Common myeloid progenitor, CD34-positive (primary cell): ENCODE measurements at regions not wholly inside any gene's neighbourhood (a gene's known extent, or its start where the extent isn't known, plus 50 kb on each side); places are given as distances from the start of the nearest gene placed in this dataset.

ENCODE experiments used
- CTCF ChIA-PET: fragments of 350-600 bp; sonication (Branson Sonifier 250); formaldehyde crosslinking; loops from one replicate; lab custom pipeline; 2021; ENCODE audit warnings: antibody characterized with exemption; lab: Charles Lee
- POLR2A ChIA-PET: fragments of 350-600 bp; sonication (Branson Sonifier 250); formaldehyde crosslinking; loops from one replicate; lab custom pipeline; 2021; ENCODE audit warnings: antibody characterized with exemption; lab: Charles Lee
- DNase-seq, 3 donors: peaks; one replicate each; pipeline versions ENCODE4 v3.0.0 to v3.0.0-alpha.2; 2013
- H3K27ac ChIP-seq, 2 experiments: 1 replicate in 1 of 2; 2 replicates in 1 of 2; pipeline ENCODE4 v1.7.0; 2013; ENCODE audit warnings: inconsistent platforms in 2 of 2, low read length in 2 of 2, mild to moderate bottlenecking in 2 of 2, low read depth in 1 of 2, moderate library complexity in 1 of 2; ENCODE audit not compliant: severe bottlenecking in 2 of 2, insufficient read depth in 1 of 2, poor library complexity in 1 of 2
- H3K27me3 ChIP-seq, 5 experiments: replicated peaks in 2 of 5; 1 replicate in 3 of 5; 2 replicates in 2 of 5; pipeline versions ENCODE4 v1.6.1 to v1.7.0; 2013; ENCODE audit warnings: low read length in 4 of 5, mild to moderate bottlenecking in 2 of 5, moderate library complexity in 2 of 5, inconsistent platforms in 1 of 5; ENCODE audit not compliant: insufficient read depth in 5 of 5, control insufficient read depth in 4 of 5
- H3K36me3 ChIP-seq, 4 experiments: 1 replicate in 2 of 4; 2 replicates in 2 of 4; pipeline versions ENCODE4 v1.6.1 to v1.7.0; 2013; ENCODE audit warnings: low read length in 3 of 4, control low read depth in 1 of 4, mild to moderate bottlenecking in 1 of 4; ENCODE audit not compliant: control insufficient read depth in 4 of 4, insufficient read depth in 4 of 4
- H3K4me1 ChIP-seq, 4 experiments: 1 replicate in 3 of 4; 2 replicates in 1 of 4; pipeline versions ENCODE4 v1.6.1 to v1.7.1; 2013; ENCODE audit warnings: low read length in 3 of 4, mild to moderate bottlenecking in 3 of 4, control low read depth in 1 of 4, inconsistent platforms in 1 of 4, moderate library complexity in 1 of 4; ENCODE audit not compliant: control insufficient read depth in 4 of 4, insufficient read depth in 4 of 4; ENCODE audit errors: control extremely low read depth in 1 of 4
- H3K4me3 ChIP-seq, 7 experiments: 1 replicate in 4 of 7; 2 replicates in 3 of 7; pipeline versions ENCODE4 v1.5.1 to v1.7.0; 2013; ENCODE audit warnings: mild to moderate bottlenecking in 7 of 7, low read length in 6 of 7, moderate library complexity in 6 of 7, inconsistent platforms in 2 of 7, low read depth in 2 of 7, control low read depth in 1 of 7; ENCODE audit not compliant: insufficient read depth in 4 of 7, control insufficient read depth in 1 of 7; ENCODE audit errors: extremely low read depth in 1 of 7
- H3K9me3 ChIP-seq, 5 experiments: 1 replicate in 4 of 5; 2 replicates in 1 of 5; pipeline versions ENCODE4 v1.6.1 to v1.7.1; 2013; ENCODE audit warnings: low read length in 4 of 5, mild to moderate bottlenecking in 2 of 5, inconsistent platforms in 1 of 5, low read depth in 1 of 5, moderate library complexity in 1 of 5; ENCODE audit not compliant: control insufficient read depth in 4 of 5, insufficient read depth in 2 of 5; ENCODE audit errors: control extremely low read depth in 1 of 5
- WGBS: methylation state at CpG from one replicate; pipeline ENCODE4 v1.1.5; 2013; ENCODE audit not compliant: insufficient coverage; 5-methylcytosine and 5-hydroxymethylcytosine counted together

- POLR2A ChIA-PET: no interaction called here
- H3K4me1 ChIP-seq: no peaks in the 10 kb centered on the region
Measured at GRCh38 chr21:31571879-31572278, 87.6 kb upstream of the SOD1 start.

GRCh38 chr21:31570824-31571566, 88.5 kb upstream of the SOD1 start:
- no peaks in the 10 kb centered on the region for H3K4me1 ChIP-seq
- no peaks in the 10 kb centered on the region for H3K36me3 ChIP-seq
- H3K9me3 ChIP-seq: peaks cover 0 to 10% (median 0%) of the 10 kb centered on the region in 5 experiments
- no peak overlapping the region for H3K27ac ChIP-seq
- no peak for DNase-seq
- H3K27me3 ChIP-seq: no peaks in the 10 kb centered on the region
- H3K4me3 ChIP-seq: no peak overlapping the region
- POLR2A ChIA-PET: no interaction called here
- CTCF ChIA-PET: interaction anchor here (2.5 kb wide), 1 partner anchor 10 kb away, joined by 9 read pairs; no protein-coding TSS in a partner anchor
- WGBS: 96% methylated on average over 6 of the region's 8 CpGs

More at GRCh38 chr21:31571879-31572278, 87.6 kb upstream of the SOD1 start:
- peaks cover 0 to 10% (median 0%) of the 10 kb centered on the region in 5 experiments for H3K9me3 ChIP-seq
- H3K36me3 ChIP-seq: no peaks in the 10 kb centered on the region
- no peaks in the 10 kb centered on the region for H3K27me3 ChIP-seq
- no peak overlapping the region for H3K27ac ChIP-seq
- DNase-seq: no peak
- CTCF ChIA-PET: interaction anchor here (2.5 kb wide), 1 partner anchor 9 kb away, joined by 9 read pairs; no protein-coding TSS in a partner anchor
- 92% methylated on average over 2 of the region's 4 CpGs for WGBS
- H3K4me3 ChIP-seq: no peak overlapping the region

DNA sequence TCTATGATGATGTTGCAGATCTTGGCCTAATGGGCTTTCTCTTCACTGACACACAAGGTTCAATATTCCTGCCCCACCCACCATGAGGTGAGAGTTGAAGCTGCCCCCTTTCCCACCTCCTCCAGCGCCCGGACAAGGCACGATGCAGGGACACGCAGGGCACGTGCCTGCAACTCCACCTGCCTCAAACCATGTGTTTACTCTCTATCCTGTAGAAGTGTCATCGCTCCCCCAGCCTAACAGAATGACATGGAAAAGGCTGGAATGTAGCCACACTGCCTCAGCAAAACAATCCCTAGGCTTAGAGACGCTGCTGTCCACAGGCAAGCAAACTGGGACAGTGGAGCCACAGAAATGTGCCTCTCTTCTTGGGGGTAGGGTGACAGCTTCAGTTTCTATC, 92.9 kb upstream of the SOD1 start:
- Histone ChIP-seq H3K36me3 (no peaks in the 10 kb centered on the region), H3K27me3 (no peaks in the 10 kb centered on the region), H3K9me3 (no peaks in the 10 kb centered on the region), H3K4me1 (no peaks in the 10 kb centered on the region), H3K4me3 (no peak overlapping the region), H3K27ac (no peak overlapping the region)
- ChIA-PET POLR2A (interaction anchor here (0.6 kb wide), 1 partner anchor 226 kb away, joined by 3 read pairs; no protein-coding TSS in a partner anchor), CTCF (interaction anchor here (0.6 to 1.4 kb wide), 2 partner anchors 14 to 368 kb away, joined by 3 to 4 read pairs; no protein-coding TSS in a partner anchor)
- no peak for DNase-seq
- WGBS: 98% methylated on average over 7 of the region's 7 CpGs

GRCh38 chr21:31566064-31566463, 93.4 kb upstream of the SOD1 start:
- no peaks in the 10 kb centered on the region for H3K9me3 ChIP-seq
- H3K27ac ChIP-seq: no peak overlapping the region
- no peaks in the 10 kb centered on the region for H3K36me3 ChIP-seq
- DNase-seq: no peak
- H3K4me3 ChIP-seq: no peak overlapping the region
- CTCF ChIA-PET: interaction anchor here (1.4 kb wide), 1 partner anchor 14 kb away, joined by 3 read pairs; no protein-coding TSS in a partner anchor
- H3K4me1 ChIP-seq: no peaks in the 10 kb centered on the region
- H3K27me3 ChIP-seq: no peaks in the 10 kb centered on the region
- POLR2A ChIA-PET: interaction anchor here (0.6 kb wide), 1 partner anchor 226 kb away, joined by 3 read pairs; no protein-coding TSS in a partner anchor

DNA sequence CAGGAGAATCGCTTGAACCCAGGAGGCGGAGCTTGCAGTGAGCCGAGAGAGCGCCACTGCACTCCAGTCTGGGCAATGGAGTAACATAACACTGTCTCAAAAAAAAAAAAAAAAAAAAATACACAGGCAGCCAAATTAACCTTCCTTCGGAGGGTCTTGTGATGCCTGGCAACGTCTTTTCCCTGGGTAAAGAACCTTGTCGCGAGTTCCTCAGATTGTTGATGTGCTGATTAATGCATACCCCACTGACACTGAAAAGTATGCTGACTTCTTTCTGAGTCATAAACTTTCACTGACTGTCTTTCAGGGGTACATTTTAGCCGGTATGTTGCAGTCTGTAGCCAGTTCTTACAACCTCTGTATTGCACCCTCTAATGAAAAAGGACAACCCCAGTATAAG, 95.1 kb upstream of the SOD1 start:
- DNase-seq: no peak
- no peaks in the 10 kb centered on the region for H3K27me3 ChIP-seq
- CTCF ChIA-PET: no interaction called here
- H3K4me1 ChIP-seq: peaks cover 0 to 7% (median 6%) of the 10 kb centered on the region in 4 experiments
- POLR2A ChIA-PET: no interaction called here
- H3K4me3 ChIP-seq: no peak overlapping the region
- H3K36me3 ChIP-seq: no peaks in the 10 kb centered on the region
- whole genome bisulfite sequencing: 85% methylated on average over 4 of the region's 9 CpGs
- no peak overlapping the region for H3K27ac ChIP-seq
- H3K9me3 ChIP-seq: no peaks in the 10 kb centered on the region

DNA sequence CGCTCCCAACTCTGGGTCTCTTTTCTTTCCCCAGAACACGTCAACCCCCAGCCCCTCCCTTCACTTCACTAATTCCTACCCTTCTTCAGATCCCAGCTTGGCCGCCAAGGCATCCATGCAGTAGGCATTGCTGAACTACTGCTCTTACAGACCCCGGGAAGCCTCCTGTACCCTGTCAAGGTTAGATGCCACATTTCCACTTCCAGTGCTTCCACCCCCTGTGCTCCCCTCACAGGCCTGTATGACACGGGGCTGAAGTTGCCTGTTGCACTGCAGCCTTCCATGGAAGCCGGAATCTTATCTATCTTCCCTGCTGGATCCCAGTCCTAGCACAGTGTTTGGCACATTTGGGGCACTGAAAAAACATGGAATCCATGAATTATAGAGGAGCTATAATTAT, 99.0 kb upstream of the SOD1 start:
- no peaks in the 10 kb centered on the region for H3K9me3 ChIP-seq
- no peak for DNase-seq
- POLR2A ChIA-PET: no interaction called here
- H3K27me3 ChIP-seq: peaks cover 0 to 30% (median 12%) of the 10 kb centered on the region in 5 experiments
- CTCF ChIA-PET: interaction anchor here (1.7 to 2.5 kb wide), 2 partner anchors 20 to 358 kb away, joined by 7 to 16 read pairs; no protein-coding TSS in a partner anchor
- no peaks in the 10 kb centered on the region for H3K36me3 ChIP-seq
- H3K4me1 ChIP-seq: peaks cover 0 to 25% (median 23%) of the 10 kb centered on the region in 4 experiments
- no peak overlapping the region for H3K27ac ChIP-seq
- 95% methylated on average over 5 of the region's 6 CpGs for WGBS
- no peak overlapping the region for H3K4me3 ChIP-seq
